Renal cortical epithelial cell (primary cell): ENCODE measurements at regions not wholly inside any gene's neighbourhood (a gene's known extent, or its start where the extent isn't known, plus 50 kb on each side); places are given as distances from the start of the nearest gene placed in this dataset.

Experiments
- DNase-seq: peaks from one replicate; pipeline ENCODE4 v3.0.0-alpha.2; 2011; ENCODE audit warnings: low read depth

DNA sequence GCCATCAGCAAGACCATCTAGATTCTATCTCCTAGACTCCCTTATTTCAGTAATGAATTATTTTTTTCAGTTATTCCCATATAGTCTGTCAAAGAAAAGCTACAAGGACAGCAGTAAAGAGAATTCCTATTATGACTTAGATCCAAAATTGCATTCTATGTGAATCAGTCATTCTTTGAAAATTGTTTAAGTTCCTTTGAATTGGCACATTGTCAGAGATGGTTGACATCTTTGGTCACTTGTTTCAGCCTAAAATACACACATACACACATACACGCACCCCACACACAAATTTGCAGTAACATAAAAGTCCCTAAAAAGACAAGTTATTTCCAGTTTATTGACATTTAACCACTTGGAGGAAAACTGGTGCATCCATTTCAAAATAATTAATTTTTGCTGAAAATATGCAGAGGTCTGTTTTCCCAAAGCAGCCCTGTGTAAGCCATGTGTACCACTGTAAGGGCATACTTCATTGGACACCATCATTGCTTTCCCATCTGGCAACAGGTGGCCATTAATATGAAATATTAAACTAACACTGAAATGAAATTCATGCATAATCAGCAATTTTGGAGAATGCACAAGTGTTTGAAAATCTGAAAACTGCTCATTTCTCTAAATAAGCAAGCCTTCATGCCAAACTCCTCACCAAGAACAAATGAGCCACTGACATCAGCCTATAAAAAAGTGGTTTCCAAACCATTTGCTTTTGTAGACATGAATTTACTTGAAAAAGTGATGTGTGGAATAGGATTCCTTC, 121.7 kb upstream of the COL1A2 start:
- no peak for DNase-seq

DNA sequence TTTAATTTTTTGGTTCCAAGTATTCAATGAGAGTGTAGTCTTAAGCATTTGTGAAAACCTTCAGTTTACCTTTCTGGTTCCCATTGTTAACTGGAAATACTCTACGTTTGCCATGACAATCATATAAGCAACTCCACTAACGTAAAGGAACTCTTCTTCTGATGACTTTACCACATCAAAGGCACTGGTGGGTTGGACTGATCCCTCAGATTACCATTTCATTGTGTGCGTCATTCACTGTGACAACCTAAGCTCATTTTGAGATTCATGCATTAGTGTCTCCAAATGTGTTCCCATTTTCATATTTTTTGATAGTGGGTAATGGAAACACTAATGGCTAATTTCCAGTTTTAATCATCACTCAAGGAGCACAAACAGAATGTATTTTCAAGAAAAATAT, 119.9 kb upstream of the COL1A2 start:
- DNase-seq: no peak

DNA sequence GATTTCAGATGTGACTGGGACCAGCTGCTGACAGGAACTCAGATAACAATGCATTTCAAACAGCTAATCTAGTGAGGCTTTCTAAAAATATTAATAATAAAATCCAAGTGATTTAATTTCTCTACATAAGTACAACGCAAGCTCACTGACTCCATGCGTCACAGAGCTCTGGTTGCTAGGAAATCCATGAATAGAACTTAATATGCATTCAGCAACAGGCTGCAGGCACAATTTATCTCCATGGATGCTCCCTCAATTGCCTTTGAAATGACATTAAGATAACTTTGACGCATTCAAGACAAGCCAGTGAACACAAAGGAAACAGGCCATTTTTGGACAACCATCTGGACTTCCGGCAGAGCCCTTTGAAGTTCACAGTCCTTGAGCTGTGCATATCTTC, 118.7 kb upstream of the COL1A2 start:
- DNase-seq: no peak

DNA sequence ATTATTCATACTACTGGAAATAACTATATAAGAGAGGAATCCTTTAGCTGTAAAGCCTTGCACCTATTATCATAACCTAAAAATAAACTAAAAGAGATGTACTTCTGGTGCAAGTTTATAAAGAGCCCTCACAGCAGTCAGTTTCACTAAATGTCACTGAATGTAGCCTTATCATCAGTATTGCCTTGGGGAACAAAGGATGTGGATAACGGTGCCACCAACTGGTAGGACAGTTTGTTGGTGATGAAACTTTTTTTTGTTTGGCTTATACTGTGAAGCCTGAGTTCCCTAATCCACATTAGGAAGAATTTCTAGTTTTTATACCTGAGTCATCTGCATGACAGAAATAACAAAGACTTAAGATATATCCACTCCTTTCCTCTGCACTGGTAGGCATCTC, 117.9 kb upstream of the COL1A2 start:
- DNase-seq: peak; percentile 58

DNA sequence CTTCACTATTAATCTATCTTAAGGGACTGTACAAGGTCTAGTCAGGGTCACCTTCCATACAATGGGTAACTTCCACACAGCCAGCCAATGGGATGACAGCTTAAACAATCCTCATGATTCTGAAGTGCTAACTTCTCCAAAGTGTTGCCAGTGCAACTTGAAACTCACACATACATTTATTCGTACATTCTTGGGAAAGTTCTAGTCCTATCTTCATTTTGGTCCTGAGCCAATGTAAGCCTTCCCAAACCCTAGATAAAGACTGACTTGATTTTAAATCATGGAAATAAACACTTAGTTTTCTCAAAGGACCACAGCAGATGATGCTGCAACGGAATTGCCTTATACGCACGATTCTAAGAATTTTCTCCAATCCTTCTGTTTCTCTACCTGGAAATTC, 117.5 kb upstream of the COL1A2 start:
- DNase-seq: no peak

DNA sequence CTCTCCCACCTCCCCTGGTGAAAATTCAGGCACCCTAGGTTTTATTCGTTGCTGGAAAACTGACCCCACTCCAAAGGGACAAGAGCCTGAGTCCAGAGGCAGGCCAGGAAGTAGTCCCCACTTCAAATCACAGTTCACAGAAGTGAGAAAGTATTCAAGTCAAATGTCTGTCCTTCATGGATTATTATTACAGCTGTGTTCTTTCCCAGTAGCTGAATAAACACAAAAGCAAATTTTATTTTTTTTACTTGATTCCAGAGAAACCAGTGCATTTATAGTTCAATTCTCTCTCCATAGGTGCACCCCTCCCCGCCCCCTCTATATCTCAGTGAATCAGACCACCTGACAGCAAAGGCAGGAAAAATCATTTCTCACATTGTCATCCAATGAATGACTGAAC, 113.8 kb upstream of the COL1A2 start:
- no peak for DNase-seq

DNA sequence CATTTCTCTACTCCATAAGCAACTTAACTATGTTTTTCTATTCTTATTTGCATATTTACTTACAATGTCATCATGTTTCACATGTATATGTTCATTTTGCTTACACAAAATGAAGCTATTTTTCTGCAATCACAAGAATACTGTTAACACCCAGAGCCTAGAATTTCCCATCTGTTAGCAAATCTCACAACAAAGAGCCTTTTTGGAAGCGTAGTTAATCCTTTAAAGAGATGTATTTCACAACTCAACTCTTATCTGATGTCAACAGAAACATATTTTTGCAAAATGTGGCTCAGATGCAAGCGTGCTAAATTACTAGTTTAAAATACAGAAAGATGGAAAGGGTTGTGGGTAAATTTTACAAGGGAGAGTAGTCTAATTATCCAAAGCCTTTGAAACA, 110.6 kb upstream of the COL1A2 start:
- no peak for DNase-seq

DNA sequence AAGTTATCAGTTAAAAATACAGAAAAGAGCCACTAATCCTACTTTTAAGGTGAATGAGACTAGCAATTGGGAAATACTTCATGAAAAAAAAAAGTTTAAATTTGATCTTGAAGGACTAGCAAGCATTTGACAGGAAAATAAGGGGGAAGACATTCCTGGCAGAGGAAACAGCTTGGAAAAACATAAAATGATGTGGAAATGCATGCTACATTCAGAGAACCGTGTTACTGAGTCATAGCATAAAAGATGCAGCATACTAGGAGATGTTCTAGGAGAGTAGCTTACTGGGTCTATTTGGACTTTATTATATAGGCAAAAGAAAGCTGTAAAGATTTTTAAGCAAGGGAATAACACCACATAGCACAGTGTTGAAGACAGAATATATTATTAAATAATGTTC, 108.6 kb upstream of the COL1A2 start:
- DNase-seq: no peak

DNA sequence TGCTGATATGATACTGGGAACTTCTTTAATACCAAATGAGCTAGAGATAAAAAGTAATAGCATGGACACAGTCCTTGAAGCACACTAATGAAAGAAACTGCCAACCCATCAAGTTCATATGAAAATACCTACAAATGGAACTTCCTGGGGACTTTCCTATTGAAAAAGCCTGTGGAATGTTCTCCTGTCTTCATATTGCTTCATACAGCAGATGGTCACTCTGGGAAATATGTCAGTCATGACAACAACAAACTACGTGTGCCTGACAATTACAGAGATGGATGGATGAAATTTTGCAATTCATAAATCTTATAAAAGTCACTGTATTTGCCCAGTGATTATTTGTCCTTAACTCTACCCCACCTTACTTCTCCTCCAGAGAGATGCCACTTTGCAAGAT, 106.6 kb upstream of the COL1A2 start:
- DNase-seq: no peak

DNA sequence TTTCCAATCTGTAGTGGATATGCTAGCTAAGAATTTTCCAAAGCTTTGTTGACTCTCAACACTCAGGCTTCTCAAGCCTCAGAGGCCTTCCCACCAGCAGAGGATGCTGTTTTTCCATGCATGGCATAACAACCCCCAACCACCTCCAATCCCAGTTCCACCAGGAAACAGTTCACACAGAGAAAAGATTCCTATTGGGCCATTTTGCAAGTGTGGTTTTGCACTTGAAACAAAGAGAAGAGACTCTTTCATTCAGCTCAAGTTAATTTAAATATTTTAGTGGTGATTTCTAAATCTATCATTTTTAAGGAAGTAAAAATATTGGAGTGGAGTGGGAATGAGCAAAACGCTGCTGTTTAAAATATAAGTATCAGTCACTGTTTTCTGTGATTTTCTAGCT, 105.6 kb upstream of the COL1A2 start:
- peak; percentile 83 for DNase-seq

DNA sequence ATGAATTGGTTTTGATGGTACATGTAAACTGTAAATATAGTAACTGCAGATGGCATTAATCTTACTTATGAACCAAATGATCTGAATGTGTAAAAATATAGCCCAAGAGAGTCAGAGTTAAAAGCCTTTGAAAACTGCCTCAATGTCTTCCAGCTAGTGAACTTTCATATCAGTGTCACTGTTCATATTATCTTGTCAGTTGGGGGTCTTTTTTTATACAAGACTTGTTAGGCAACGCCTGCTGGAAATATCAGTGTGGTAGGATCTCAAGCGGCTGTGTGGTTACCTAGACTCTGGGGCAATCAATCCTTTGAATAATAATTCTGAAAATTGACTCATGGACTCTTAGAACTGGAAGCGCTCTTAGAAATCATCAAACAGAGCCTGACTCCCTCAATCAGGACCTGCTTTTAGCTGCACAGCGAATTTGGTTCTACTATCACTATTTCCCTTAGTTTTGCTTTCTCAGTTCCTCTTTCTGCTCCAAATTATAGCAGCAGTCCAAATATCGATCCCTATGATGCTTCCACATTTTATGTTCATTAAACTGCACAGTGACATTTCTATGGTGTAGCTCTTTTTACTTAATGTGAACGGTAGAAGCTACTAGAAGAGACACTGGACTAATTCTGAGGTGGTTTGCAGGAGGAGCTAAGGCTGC, 100.1 kb upstream of the COL1A2 start:
- DNase-seq: no peak

DNA sequence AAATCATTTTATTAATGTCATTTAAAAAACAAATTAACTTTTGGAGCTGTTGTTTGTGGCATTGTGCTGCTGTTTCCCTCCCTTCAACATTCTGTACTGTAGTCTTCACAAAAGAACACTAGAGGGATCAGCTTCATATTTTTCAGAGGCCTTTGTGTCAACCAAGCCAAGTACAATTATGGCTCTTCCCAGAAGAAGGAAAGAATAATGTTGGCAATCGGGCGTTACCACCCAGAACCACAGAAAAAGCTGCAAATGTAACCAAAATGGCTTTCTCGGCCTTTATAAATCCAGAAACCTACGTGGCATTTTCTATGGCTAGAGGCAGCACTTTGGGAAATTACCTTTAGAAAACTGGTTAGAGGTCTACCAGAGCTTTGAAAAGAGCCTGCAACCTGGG, 98.8 kb upstream of the COL1A2 start:
- DNase-seq: peak; percentile 64

DNA sequence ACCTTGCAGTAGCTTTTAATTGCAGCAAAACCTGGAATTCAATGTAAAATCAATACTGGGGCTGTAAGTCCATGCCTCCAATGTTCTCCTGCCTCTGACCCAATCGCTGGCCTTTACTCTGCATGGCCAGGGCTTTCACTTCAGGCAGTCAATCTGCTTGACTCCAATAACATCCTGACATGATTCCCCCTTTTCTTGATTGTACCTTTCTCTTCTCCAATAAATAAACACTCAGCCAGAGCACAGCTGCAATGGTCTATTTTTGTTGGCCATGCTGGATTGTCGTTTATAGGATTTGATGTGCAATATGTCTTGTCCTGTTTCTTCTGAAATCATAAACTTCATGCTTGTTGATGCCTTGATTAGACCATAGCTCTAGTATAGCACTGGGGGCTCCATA, 97.8 kb upstream of the COL1A2 start:
- no peak for DNase-seq

DNA sequence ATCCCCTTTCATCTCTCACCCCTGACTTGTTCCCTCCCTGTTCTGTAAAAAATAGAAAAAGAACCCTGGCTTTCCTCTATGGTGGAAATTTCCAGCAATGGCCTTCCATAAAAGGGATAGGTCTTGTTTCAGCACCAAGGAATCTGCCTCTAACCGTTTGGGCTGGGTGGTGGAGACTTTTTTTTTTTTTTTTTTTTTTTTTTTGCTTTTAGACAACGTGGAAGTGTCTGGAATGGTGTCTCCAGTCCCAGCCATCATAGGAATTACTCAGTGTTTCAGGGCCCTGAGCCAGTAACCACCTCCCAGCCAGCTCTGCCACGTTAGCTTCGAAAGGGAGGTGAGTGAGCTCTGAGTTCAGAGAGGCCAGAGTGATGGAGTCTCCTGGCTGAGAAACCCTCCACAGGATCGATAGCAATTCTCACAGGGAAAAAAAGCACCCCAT, 97.3 kb upstream of the COL1A2 start:
- DNase-seq: peak; percentile 71

DNA sequence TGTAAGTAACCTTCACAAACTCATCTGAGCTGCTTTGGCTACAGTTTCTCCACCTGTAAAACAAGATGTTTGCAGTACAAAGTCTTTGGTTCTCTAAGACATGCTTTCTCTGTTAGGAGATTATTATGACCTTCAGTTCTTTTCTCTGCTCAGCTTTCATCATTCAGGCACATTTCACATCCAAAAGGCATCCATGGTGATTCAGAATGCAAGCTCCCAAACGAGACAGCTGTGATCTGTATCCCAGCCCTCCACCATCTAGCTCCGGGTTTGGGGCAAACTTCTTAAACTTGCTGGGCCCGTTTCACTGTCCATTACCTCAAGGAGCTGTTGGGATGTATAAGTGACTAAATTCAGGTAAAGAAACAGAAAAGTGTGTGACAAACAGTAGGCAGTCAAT, 95.8 kb upstream of the COL1A2 start:
- DNase-seq: no peak

DNA sequence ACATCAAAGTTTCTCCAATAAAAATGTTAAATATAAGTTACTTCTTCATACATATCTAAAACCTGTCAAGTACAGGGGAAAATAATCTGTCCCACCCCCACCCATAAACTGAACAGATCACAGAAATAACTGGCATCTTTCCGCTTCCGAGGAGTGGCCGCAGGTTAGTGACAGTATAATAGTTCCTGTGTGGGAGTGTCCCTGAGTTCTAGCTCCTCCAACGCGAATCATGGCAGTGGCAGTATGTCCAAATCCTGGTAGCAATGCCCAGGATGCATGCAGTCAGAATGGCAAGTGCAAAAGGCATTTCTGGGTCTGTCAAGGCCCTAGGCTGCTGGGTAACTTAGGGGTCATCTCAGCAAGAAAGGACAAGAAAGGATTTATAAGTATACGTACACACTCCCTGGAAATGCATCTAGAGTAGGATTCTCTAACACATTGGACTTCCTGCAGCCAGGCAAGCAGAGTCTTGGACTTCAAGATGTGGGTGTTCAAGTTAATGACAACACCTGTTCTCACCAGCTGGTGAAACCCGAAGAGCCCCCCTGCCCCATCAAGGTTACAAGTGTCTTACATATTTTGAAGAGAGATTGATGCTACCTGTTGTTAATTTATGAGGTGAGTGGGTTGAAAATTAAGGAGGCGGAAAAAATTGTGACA, 94.4 kb upstream of the COL1A2 start:
- no peak for DNase-seq

DNA sequence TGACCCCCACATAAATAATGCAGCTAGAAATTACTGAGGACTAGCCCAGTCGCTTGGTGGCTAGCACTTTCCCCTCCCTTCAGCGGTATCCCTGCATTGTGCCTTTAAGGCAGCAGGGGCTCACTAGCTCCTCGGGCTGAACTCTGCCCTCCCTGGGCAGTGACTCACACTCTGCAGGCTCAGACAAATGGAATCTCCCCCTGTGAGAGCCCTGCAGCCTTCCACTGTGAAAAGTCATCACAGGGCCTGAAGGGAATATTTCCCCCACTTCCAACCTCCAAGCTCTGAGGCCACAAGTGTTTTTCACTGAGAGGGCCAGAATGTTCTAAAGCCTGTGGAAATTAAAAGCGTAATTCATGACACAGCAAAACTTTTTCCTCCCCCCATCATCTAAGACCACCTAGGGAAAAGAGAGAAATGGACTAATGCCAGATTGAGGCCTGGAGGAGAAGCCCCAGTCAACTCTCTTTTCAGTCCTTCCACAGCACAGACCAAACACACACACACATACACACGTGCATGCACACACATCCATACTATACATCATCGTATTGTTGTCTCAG, 93.6 kb upstream of the COL1A2 start:
- peak; percentile 98 for DNase-seq

DNA sequence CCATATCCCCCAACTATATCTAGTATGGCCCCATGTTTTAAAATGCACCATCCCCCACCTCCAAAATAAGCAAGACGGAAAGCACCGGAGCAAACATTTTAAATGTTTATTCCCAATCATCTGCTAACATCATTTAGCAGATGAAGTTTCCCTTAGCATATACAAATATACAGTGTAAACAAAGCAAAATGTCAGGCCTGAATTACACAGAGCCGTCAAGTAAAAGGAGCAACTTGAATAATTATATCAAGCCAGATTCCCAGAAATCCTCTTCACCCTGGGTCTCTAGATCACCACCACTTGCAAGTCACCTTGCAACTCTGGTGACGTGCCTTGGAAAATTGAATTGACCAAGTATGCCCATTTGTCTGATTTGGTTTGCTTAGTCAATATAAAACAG, 91.6 kb upstream of the COL1A2 start:
- DNase-seq: no peak

DNA sequence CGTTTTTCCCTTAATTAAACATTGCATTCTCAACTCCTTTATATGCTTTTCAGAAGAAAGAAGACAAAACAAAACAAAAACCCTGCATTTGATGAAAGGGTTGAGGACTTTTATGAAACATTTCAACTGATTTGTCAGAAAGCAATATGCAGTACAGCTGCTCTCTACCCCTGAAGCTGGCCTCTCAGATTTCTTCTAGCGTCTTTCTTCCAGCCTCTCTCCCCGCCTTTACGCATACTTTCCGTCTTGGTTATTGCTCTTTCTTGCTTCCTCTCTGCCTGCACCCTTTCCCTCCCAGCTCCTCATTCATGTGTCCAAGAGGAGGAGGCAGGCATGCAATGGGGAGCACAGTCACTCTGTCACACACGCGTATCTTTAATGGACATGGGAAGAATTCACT, 91.0 kb upstream of the COL1A2 start:
- DNase-seq: no peak

DNA sequence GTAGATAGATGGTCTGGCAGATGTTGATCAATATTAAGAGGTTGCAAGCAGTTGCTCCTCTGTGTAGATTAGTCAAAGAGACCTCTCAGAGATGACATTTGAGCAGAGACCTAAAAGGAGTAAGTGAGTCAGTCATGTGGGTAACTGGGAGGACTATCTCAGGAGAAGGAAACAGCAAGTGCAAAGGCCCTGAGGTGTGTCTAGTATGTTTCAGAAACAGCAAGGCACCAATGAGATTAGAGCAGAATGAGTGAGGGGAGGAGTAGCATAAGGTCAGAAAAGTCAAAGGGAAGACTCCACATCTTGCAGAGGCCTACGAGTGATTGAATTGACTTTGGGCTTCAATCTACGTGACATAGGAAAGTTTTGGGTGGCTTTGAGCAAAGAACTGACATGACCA, 89.8 kb upstream of the COL1A2 start:
- DNase-seq: no peak

DNA sequence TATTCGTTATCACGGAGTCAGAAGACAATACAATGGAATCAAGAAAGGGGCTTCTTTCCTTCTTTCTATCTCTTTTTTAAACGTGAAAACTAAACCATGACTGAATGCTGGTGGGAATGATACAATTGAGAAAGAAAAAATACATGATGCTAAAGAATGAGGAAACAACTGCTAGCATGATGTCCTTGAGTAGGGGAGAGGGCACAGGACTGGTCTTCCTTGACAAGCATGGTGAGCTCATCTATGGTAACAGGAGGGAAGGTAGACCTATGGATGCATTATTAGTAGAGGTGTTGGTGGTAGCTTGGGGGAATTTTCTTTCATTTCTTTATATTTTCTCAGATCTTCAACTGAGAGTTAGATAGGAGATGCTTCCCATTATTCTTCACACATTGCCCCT, 88.9 kb upstream of the COL1A2 start:
- no peak for DNase-seq

DNA sequence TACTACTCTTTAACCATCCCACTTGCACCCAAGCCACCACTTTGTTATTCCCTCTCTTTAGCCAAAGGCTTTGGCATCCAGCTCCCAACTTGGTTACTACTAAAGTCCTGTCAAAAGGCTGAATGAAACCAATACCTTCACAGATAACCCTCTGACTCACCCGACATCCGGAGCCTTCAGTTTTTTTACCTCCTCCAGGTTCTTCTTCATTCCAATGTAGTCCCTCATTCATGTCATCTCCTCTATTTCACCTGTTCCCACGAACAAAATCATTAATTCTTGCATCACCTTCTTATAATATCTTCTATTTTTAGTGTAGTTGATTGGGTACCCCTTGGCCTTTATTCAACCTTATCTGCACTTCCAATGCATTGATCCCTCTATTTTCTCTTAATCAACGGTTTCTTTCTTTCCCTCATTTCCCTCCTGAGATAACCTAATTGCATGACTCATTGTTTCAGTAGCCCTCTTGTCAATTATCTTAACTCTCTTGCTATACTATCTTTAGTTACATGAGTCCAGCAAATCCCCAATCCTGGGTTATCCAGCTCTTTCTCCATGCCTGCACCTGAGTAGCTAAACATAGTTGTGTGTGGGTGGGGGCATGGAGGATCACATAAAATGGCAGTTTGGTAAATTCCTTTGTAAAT, 87.2 kb upstream of the COL1A2 start:
- no peak for DNase-seq
